H1 (cell line): ENCODE measurements at regions not wholly inside any gene's neighbourhood (a gene's known extent, or its start where the extent isn't known, plus 50 kb on each side); places are given as distances from the start of the nearest gene placed in this dataset.

Experiments used
- CTCF ChIA-PET: fragments of 300-600 bp; sonication (Branson Sonifier 250); formaldehyde crosslinking; loops from one replicate; lab custom pipeline; 2021; ENCODE audit not compliant: partially characterized antibody; lab: Charles Lee
- POLR2A ChIA-PET: fragments of 300-600 bp; sonication (Branson Sonifier 250); formaldehyde crosslinking; loops from one replicate; lab custom pipeline; 2021; ENCODE audit warnings: inconsistent platforms; ENCODE audit not compliant: partially characterized antibody; lab: Charles Lee
- DNase-seq, 2 experiments: peaks; one replicate each; pipeline versions ENCODE4 v3.0.0 to v3.0.0-alpha.2; 2010 to 2022; ENCODE audit warnings: low spot score in 2 of 2, low read depth in 1 of 2, mixed read lengths in 1 of 2
- FAIRE-seq: peaks from 2 replicates; lab custom pipeline; 2011; peaks lifted over from hg19 to GRCh38; lab: Jason Lieb, UNC
- H2AFZ ChIP-seq: 2 replicates; pipeline ENCODE4 v1.8.1; 2012; ENCODE audit warnings: low read length, inconsistent platforms
- H2AK5ac ChIP-seq: 2 replicates; pipeline ENCODE4 v1.6.1; 2013; ENCODE audit warnings: low read depth, low read length
- H2BK120ac ChIP-seq: replicated peaks from 2 replicates; pipeline ENCODE3; 2013; ENCODE audit warnings: low read depth, low read length, inconsistent platforms
- H2BK12ac ChIP-seq: 2 replicates; pipeline ENCODE4 v1.6.1; 2013; ENCODE audit warnings: low read depth, low read length
- H2BK15ac ChIP-seq: 2 replicates; pipeline ENCODE4 v1.6.1; 2013; ENCODE audit warnings: low read length
- H2BK20ac ChIP-seq: 2 replicates; pipeline ENCODE4 v1.6.1; 2013; ENCODE audit warnings: low read length
- H2BK5ac ChIP-seq: 2 replicates; pipeline ENCODE4 v1.6.1; 2013; ENCODE audit warnings: low read depth, low read length
- H3K14ac ChIP-seq: 2 replicates; pipeline ENCODE4 v1.6.1; 2013; ENCODE audit warnings: inconsistent platforms; ENCODE audit not compliant: insufficient read length
- H3K18ac ChIP-seq: 2 replicates; pipeline ENCODE4 v1.6.1; 2013; ENCODE audit warnings: low read length; ENCODE audit errors: extremely low read depth
- H3K23ac ChIP-seq: 2 replicates; pipeline ENCODE4 v1.6.1; 2013; ENCODE audit warnings: inconsistent platforms; ENCODE audit not compliant: insufficient read length
- H3K23me2 ChIP-seq: 2 replicates; pipeline ENCODE4 v1.6.1; 2013; ENCODE audit warnings: low read depth, low read length
- H3K27ac ChIP-seq: 2 replicates; pipeline ENCODE4 v1.6.1; 2011; ENCODE audit warnings: low read depth, low read length, inconsistent platforms
- H3K27me3 ChIP-seq, 4 experiments: replicated peaks in 1 of 4; 1 replicate in 1 of 4; 2 replicates in 3 of 4; pipeline versions ENCODE4 v1.6.1 to v1.8.1; 2011 to 2013; ENCODE audit warnings: low read length in 3 of 4, mild to moderate bottlenecking in 3 of 4, inconsistent platforms in 2 of 4, mixed read lengths in 2 of 4, moderate library complexity in 1 of 4; ENCODE audit not compliant: control insufficient read depth in 3 of 4, insufficient read depth in 3 of 4; ENCODE audit errors: extremely low read depth in 1 of 4
- H3K36me3 ChIP-seq, 4 experiments: 2 replicates each; pipeline versions ENCODE4 v1.6.1 to v1.8.1; 2011 to 2013; ENCODE audit warnings: mild to moderate bottlenecking in 4 of 4, low read length in 3 of 4, moderate library complexity in 2 of 4, control low read depth in 1 of 4, inconsistent platforms in 1 of 4; ENCODE audit not compliant: insufficient read depth in 4 of 4, control insufficient read depth in 2 of 4
- H3K4ac ChIP-seq: replicated peaks from 2 replicates; pipeline ENCODE3; 2013; ENCODE audit warnings: low read length, low read depth, mixed read lengths, inconsistent platforms; ENCODE audit not compliant: insufficient read length
- H3K4me1 ChIP-seq, 4 experiments: replicated peaks in 1 of 4; 1 replicate in 1 of 4; 2 replicates in 3 of 4; pipeline versions ENCODE4 v1.6.1 to v1.8.1; 2011 to 2013; ENCODE audit warnings: low read length in 3 of 4, inconsistent platforms in 2 of 4, mixed read lengths in 1 of 4; ENCODE audit not compliant: insufficient read depth in 4 of 4, control insufficient read depth in 3 of 4
- H3K4me2 ChIP-seq, 2 experiments: 2 replicates each; pipeline versions ENCODE4 v1.6.1 to v1.8.1; 2011 to 2013; ENCODE audit warnings: low read depth in 2 of 2, low read length in 2 of 2, control low read depth in 1 of 2, inconsistent platforms in 1 of 2, mild to moderate bottlenecking in 1 of 2; ENCODE audit not compliant: insufficient read depth in 1 of 2
- H3K4me3 ChIP-seq, 4 experiments: fragments of 200-600, 300-600 bp in 1 of 4; sonication (generic), shearing (Covaris generic), sonication (Bioruptor Twin) in 1 of 4; 2 replicates each; pipeline versions ENCODE4 v1.5.1 to v1.8.1; 2011 to 2016; ENCODE audit warnings: low read length in 4 of 4, low read depth in 3 of 4, control low read depth in 2 of 4, inconsistent platforms in 2 of 4, mild to moderate bottlenecking in 2 of 4, mixed read lengths in 1 of 4, moderate library complexity in 1 of 4; ENCODE audit not compliant: insufficient read depth in 2 of 4; ENCODE audit errors: extremely low read depth in 1 of 4
- H3K56ac ChIP-seq: replicated peaks from 2 replicates; pipeline ENCODE3; 2013; ENCODE audit warnings: low read depth, mild to moderate bottlenecking, mixed read lengths, low read length, inconsistent platforms; ENCODE audit not compliant: insufficient read length
- H3K79me1 ChIP-seq: 2 replicates; pipeline ENCODE4 v1.6.1; 2013; ENCODE audit warnings: low read depth, low read length, control low read depth
- H3K79me2 ChIP-seq, 2 experiments: 2 replicates each; pipeline versions ENCODE4 v1.6.1 to v1.8.1; 2012 to 2013; ENCODE audit warnings: low read length in 2 of 2, mild to moderate bottlenecking in 2 of 2, inconsistent platforms in 1 of 2; ENCODE audit not compliant: insufficient read depth in 2 of 2, control insufficient read depth in 1 of 2
- H3K9ac ChIP-seq, 4 experiments: replicated peaks in 1 of 4; 1 replicate in 1 of 4; 2 replicates in 3 of 4; pipeline versions ENCODE4 v1.6.1 to v1.8.1; 2011 to 2013; ENCODE audit warnings: low read depth in 3 of 4, low read length in 3 of 4, control low read depth in 2 of 4, mild to moderate bottlenecking in 2 of 4, moderate library complexity in 2 of 4, inconsistent platforms in 1 of 4; ENCODE audit errors: extremely low read depth in 1 of 4
- H3K9me3 ChIP-seq, 2 experiments: 2 replicates each; pipeline versions ENCODE4 v1.6.1 to v1.8.1; 2012 to 2013; ENCODE audit warnings: mild to moderate bottlenecking in 2 of 2, moderate library complexity in 2 of 2, control low read depth in 1 of 2, inconsistent platforms in 1 of 2, low read depth in 1 of 2, low read length in 1 of 2, mixed read lengths in 1 of 2; ENCODE audit not compliant: insufficient read depth in 2 of 2
- H4K20me1 ChIP-seq, 2 experiments: replicated peaks in 1 of 2; 2 replicates each; pipeline versions ENCODE3 to v1.8.1; 2011 to 2013; ENCODE audit warnings: inconsistent platforms in 2 of 2, low read length in 2 of 2, mild to moderate bottlenecking in 1 of 2; ENCODE audit not compliant: insufficient read depth in 2 of 2, control insufficient read depth in 1 of 2
- H4K5ac ChIP-seq: 2 replicates; pipeline ENCODE4 v1.6.1; 2013; ENCODE audit warnings: low read length, low read depth, mixed read lengths, inconsistent platforms; ENCODE audit not compliant: insufficient read length
- H4K8ac ChIP-seq: 2 replicates; pipeline ENCODE4 v1.8.0; 2013; ENCODE audit warnings: mild to moderate bottlenecking, moderate library complexity, low read length, inconsistent platforms; ENCODE audit not compliant: insufficient read depth; ENCODE audit errors: extremely low read depth
- H4K91ac ChIP-seq: replicated peaks from 2 replicates; pipeline ENCODE3; 2013; ENCODE audit warnings: low read length, mixed read lengths, inconsistent platforms; ENCODE audit not compliant: insufficient read length
- CHD2 ChIP-seq: IDR thresholded peaks from 2 replicates; pipeline ENCODE4 v1.6.1; 2012; ENCODE audit warnings: low read length, improper control_type of control experiment
- HDAC6 ChIP-seq: IDR thresholded peaks from one replicate; pipeline ENCODE4 v1.7.1; 2012; ENCODE audit warnings: low read depth, mild to moderate bottlenecking, inconsistent platforms, low read length, moderate library complexity
- MAFK ChIP-seq: IDR thresholded peaks from 2 replicates; pipeline ENCODE4 v1.6.1; 2012; ENCODE audit warnings: low read depth, mild to moderate bottlenecking, improper control_type of control experiment, low read length
- MAX ChIP-seq: IDR thresholded peaks from 2 replicates; pipeline ENCODE4 v1.6.1; 2012; ENCODE audit warnings: inconsistent platforms
- POLR2AphosphoS5 ChIP-seq: IDR thresholded peaks from 2 replicates; pipeline ENCODE4 v1.6.1; 2011; ENCODE audit warnings: low read depth, low read length
- RFX5 ChIP-seq: IDR thresholded peaks from 2 replicates; pipeline ENCODE4 v1.6.1; 2011; ENCODE audit warnings: low read depth, low read length, improper control_type of control experiment, borderline replicate concordance
- WGBS, 2 experiments: shearing (Covaris generic) in 1 of 2; methylation state at CpG; one replicate each; pipeline versions ENCODE4 v1.1.6 to v1.1.7; 2013 to 2015; ENCODE audit warnings: low lambda C conversion rate in 2 of 2, mixed read lengths in 2 of 2, inconsistent platforms in 1 of 2, low coverage in 1 of 2, missing lambda C conversion rate in 1 of 2; ENCODE audit not compliant: insufficient replicate concordance in 2 of 2, insufficient coverage in 1 of 2, insufficient read length in 1 of 2; ENCODE audit errors: extremely low coverage in 1 of 2, missing lambda C conversion rate in 1 of 2; 5-methylcytosine and 5-hydroxymethylcytosine counted together

DNA sequence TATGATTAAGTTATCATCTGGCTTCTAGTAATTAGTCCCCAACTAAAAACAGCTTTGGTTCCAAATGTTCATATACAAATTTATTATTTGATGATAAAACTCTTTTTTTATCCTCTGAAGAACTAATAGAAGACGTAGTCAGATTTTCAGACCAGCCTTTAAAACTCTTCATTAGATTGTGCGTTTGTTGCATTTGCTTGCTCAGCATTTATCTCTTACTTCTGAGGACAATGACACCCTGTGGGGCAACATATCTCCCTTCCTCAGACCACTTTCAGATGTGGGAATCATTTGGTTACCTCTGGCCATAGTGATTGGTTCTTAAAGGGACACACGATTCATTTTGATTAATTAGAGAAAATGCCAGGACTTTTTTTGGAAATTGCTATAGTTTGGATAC lies 481.8 kb downstream of the HAO1 start:
- H3K23ac ChIP-seq, result no peak overlapping the region
- H3K9me3 ChIP-seq, result no peaks in the 10 kb centered on the region
- H3K4me2 ChIP-seq, result no peak overlapping the region
- no peaks in the 10 kb centered on the region for H3K79me1 ChIP-seq
- H3K27ac ChIP-seq, result no peak overlapping the region
- no peak overlapping the region for H2BK15ac ChIP-seq
- no peaks in the 10 kb centered on the region for H3K36me3 ChIP-seq
- CTCF ChIA-PET, result no interaction called here
- H2BK5ac ChIP-seq, result no peak overlapping the region
- H4K8ac ChIP-seq, result no peak overlapping the region
- H3K27me3 ChIP-seq, result no peaks in the 10 kb centered on the region
- H3K56ac ChIP-seq, result no peak overlapping the region
- 94% methylated on average over 3 of the region's 3 CpGs; no CpG with 5 or more reads in 1 of the 2 experiments for WGBS, 2 experiments
- no peaks in the 10 kb centered on the region for H3K4me1 ChIP-seq
- no peak for DNase-seq
- H2BK120ac ChIP-seq, result no peak overlapping the region
- H4K20me1 ChIP-seq, result peaks cover 0 to 2% of the 10 kb centered on the region in 2 experiments
- no peak overlapping the region for H3K4ac ChIP-seq
- no peak overlapping the region for H2BK12ac ChIP-seq
- no peak for TF ChIP-seq POLR2AphosphoS5
- no peak for TF ChIP-seq MAX
- TF ChIP-seq MAFK, result peak; percentile 66
- no peak for TF ChIP-seq HDAC6
- TF ChIP-seq RFX5, result no peak
- no peak for TF ChIP-seq CHD2
- TF ChIP-seq, all 59 proteins: peak for 1
- Histone ChIP-seq H3K23me2 (no peaks in the 10 kb centered on the region), H3K79me2 (no peaks in the 10 kb centered on the region), H2AK5ac (no peak overlapping the region), H2AFZ (no peak overlapping the region), H3K18ac (no peak overlapping the region), H3K4me3 (no peak overlapping the region), H3K9ac (no peak overlapping the region), H3K14ac (no peak overlapping the region), H2BK20ac (no peak overlapping the region), H4K5ac (no peak overlapping the region), H4K91ac (no peak overlapping the region)
- POLR2A ChIA-PET, result no interaction called here
- FAIRE-seq, result no peak
